Smooth muscle cell (in vitro differentiated cells): ENCODE measurements at regions not wholly inside any gene's neighbourhood (a gene's known extent, or its start where the extent isn't known, plus 50 kb on each side); places are given as distances from the start of the nearest gene placed in this dataset.

Experiments used
- DNase-seq: peaks from one replicate; lab custom pipeline; 2025; ENCODE audit not compliant: unreplicated experiment; lab: John Stamatoyannopoulos, UW
- H2AFZ ChIP-seq: fragments of 200-600 bp; sonication (generic); 2 replicates; pipeline ENCODE4 v1.6.0; 2016; ENCODE audit warnings: antibody characterized with exemption, low read depth, mild to moderate bottlenecking
- H3F3A ChIP-seq: fragments of 200-600 bp; sonication (generic); 2 replicates; pipeline ENCODE4 v1.6.0; 2017; ENCODE audit warnings: antibody characterized with exemption, low read depth
- H3K27ac ChIP-seq: fragments of 200-600 bp; sonication (generic); 2 replicates; pipeline ENCODE4 v1.5.1; 2016; ENCODE audit warnings: low read depth, mild to moderate bottlenecking
- H3K27me3 ChIP-seq: fragments of 200-600 bp; sonication (generic); 2 replicates; pipeline ENCODE4 v1.6.1; 2016; ENCODE audit warnings: low read depth, mild to moderate bottlenecking
- H3K36me3 ChIP-seq: fragments of 200-600 bp; sonication (generic); 2 replicates; pipeline ENCODE4 v1.5.1; 2016; ENCODE audit warnings: low read depth
- H3K4me1 ChIP-seq: fragments of 200-600 bp; sonication (generic); 2 replicates; pipeline ENCODE4 v1.5.1; 2016; ENCODE audit warnings: low read depth
- H3K4me2 ChIP-seq: fragments of 200-600 bp; sonication (generic); 2 replicates; pipeline ENCODE4 v1.6.0; 2016; ENCODE audit warnings: mild to moderate bottlenecking
- H3K4me3 ChIP-seq: fragments of 200-600 bp; sonication (generic); 2 replicates; pipeline ENCODE4 v1.5.1; 2016; ENCODE audit warnings: mild to moderate bottlenecking
- H3K79me2 ChIP-seq: fragments of 200-600 bp; sonication (generic); 2 replicates; pipeline ENCODE4 v1.6.0; 2016; ENCODE audit warnings: low read depth, mild to moderate bottlenecking
- H3K9ac ChIP-seq: fragments of 200-600 bp; sonication (generic); 2 replicates; pipeline ENCODE4 v1.6.0; 2016; ENCODE audit warnings: low read depth
- H3K9me3 ChIP-seq: fragments of 200-600 bp; sonication (generic); replicated peaks from 2 replicates; pipeline ENCODE4 v1.5.1; 2016; ENCODE audit warnings: low read depth
- H4K20me1 ChIP-seq: fragments of 200-600 bp; sonication (generic); 2 replicates; pipeline ENCODE4 v1.6.0; 2016; ENCODE audit warnings: low read depth
- WGBS: methylation state at CpG from one replicate; pipeline ENCODE4 v1.1.7; 2016; ENCODE audit warnings: low lambda C conversion rate; 5-methylcytosine and 5-hydroxymethylcytosine counted together
- TF ChIP-seq, protein P1 (sequence below): fragments of 200-600 bp; sonication (generic); IDR thresholded peaks from 2 replicates; pipeline ENCODE4 v1.5.1; 2017; ENCODE audit warnings: borderline replicate concordance, mild to moderate bottlenecking, antibody characterized with exemption; ENCODE audit not compliant: insufficient read depth, poor library complexity, severe bottlenecking

DNA sequence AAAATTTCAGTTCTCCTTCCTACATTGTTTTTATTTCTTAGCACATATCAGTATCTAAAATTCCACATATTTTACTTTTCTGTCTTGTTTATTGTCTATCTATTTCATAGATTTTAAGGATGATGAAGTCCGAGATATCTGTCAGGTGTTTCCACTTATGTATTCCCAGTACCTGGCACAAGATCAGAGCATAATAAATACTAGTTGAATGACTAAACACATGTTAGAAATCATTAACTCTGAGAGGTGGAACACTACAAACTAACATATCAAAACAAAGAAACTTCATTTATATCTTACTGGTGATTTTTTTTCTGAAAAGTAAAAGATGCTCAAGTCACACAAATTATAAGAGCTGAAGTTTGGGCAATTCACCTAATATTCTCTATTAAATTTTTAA is 1208.3 kb downstream of the PCDH9 start:
- no peaks in the 10 kb centered on the region for H3F3A ChIP-seq
- no peak overlapping the region for H3K4me3 ChIP-seq
- H3K9ac ChIP-seq, result no peak overlapping the region
- no peak overlapping the region for H2AFZ ChIP-seq
- no peaks in the 10 kb centered on the region for H3K36me3 ChIP-seq
- no peak for DNase-seq
- WGBS, result 100% methylated on average over 1 of the region's 1 CpG
- no peaks in the 10 kb centered on the region for H3K9me3 ChIP-seq
- H3K4me1 ChIP-seq, result no peaks in the 10 kb centered on the region
- no peaks in the 10 kb centered on the region for H3K79me2 ChIP-seq
- H3K4me2 ChIP-seq, result no peak overlapping the region
- H3K27me3 ChIP-seq, result no peaks in the 10 kb centered on the region
- H3K27ac ChIP-seq, result no peak overlapping the region
- TF ChIP-seq, protein P1, sequence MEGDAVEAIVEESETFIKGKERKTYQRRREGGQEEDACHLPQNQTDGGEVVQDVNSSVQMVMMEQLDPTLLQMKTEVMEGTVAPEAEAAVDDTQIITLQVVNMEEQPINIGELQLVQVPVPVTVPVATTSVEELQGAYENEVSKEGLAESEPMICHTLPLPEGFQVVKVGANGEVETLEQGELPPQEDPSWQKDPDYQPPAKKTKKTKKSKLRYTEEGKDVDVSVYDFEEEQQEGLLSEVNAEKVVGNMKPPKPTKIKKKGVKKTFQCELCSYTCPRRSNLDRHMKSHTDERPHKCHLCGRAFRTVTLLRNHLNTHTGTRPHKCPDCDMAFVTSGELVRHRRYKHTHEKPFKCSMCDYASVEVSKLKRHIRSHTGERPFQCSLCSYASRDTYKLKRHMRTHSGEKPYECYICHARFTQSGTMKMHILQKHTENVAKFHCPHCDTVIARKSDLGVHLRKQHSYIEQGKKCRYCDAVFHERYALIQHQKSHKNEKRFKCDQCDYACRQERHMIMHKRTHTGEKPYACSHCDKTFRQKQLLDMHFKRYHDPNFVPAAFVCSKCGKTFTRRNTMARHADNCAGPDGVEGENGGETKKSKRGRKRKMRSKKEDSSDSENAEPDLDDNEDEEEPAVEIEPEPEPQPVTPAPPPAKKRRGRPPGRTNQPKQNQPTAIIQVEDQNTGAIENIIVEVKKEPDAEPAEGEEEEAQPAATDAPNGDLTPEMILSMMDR, result no peak
- no peaks in the 10 kb centered on the region for H4K20me1 ChIP-seq

DNA sequence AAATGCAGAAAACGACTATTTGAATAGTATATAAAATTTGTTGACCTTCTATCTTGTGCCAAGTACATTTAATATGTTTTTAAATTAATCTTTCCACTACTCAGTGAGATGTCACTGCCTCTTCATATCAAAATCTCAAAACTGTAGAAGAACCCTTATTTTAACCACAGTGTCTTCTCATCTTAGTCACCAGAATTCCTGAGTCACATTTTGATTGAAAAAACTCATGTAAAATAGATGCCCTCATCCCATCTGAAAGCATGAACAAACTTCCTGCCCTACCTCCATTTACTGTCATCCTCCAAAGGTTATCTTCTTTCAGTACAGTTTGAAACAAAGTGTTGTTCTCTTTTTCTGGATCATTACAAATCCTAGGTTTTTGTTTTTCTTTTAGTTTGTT is 1215.4 kb downstream of the PCDH9 start:
- Histone ChIP-seq H3K9ac (no peak overlapping the region), H3F3A (no peaks in the 10 kb centered on the region), H3K4me3 (no peak overlapping the region), H4K20me1 (no peaks in the 10 kb centered on the region), H3K27me3 (no peaks in the 10 kb centered on the region), H3K36me3 (no peaks in the 10 kb centered on the region), H3K79me2 (no peaks in the 10 kb centered on the region), H3K9me3 (no peaks in the 10 kb centered on the region), H2AFZ (no peak overlapping the region), H3K4me2 (no peak overlapping the region), H3K4me1 (no peaks in the 10 kb centered on the region), H3K27ac (no peak overlapping the region)
- 78% methylated on average over 1 of the region's 1 CpG for WGBS
- DNase-seq, result no peak
- TF ChIP-seq, protein P1, result no peak

DNA sequence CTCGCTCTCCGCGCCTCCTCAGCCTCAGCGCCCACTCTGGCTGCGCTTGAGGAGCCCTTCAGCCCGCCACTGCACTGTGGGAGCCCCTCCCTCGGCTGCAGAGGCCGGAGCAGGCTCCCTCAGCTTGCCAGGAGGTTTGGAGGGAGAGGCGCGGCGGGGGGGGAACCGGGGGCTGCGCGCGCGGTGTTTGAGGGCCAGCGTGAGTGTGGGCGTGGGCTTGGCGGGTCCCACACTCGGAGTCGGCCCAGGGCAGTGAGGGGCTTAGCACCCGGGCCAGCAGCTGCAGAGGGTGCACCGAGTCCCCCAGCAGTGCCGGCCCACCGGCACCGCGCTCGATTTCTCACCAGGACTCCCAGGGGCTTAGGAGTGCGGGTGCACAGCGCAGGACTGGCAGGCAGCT is 1220.9 kb downstream of the PCDH9 start:
- TF ChIP-seq, protein P1, result no peak
- H3K36me3 ChIP-seq, result no peaks in the 10 kb centered on the region
- H3K27me3 ChIP-seq, result no peaks in the 10 kb centered on the region
- no peak overlapping the region for H3K9ac ChIP-seq
- H3K79me2 ChIP-seq, result no peaks in the 10 kb centered on the region
- WGBS, result 92% methylated on average over 30 of the region's 30 CpGs
- H3K4me2 ChIP-seq, result no peak overlapping the region
- no peak overlapping the region for H3K27ac ChIP-seq
- no peak for DNase-seq
- H3K9me3 ChIP-seq, result no peaks in the 10 kb centered on the region
- H2AFZ ChIP-seq, result no peak overlapping the region
- H3K4me3 ChIP-seq, result no peak overlapping the region
- H4K20me1 ChIP-seq, result no peaks in the 10 kb centered on the region
- no peaks in the 10 kb centered on the region for H3F3A ChIP-seq
- no peaks in the 10 kb centered on the region for H3K4me1 ChIP-seq

DNA sequence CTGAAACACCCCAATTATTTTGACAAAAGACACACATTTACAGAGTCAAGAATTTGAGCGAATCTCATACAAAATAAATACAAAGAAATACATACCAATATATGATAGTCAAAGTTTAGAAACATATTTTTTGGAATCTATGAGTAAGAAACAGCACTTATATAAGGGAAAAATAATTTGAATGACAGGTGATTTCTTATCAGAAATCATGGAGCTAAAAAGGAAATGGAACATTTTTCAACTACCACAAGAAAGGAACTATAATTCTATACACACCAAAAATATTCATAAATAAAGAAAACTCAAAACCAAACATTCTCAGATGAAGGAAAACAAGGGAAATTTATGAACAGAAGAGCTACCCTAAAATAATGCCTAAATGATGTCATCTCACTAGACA is 1226.6 kb downstream of the PCDH9 start:
- no peaks in the 10 kb centered on the region for H4K20me1 ChIP-seq
- no peak overlapping the region for H2AFZ ChIP-seq
- DNase-seq, result no peak
- no peaks in the 10 kb centered on the region for H3F3A ChIP-seq
- H3K4me3 ChIP-seq, result no peak overlapping the region
- TF ChIP-seq, protein P1, result no peak
- H3K4me1 ChIP-seq, result no peaks in the 10 kb centered on the region
- H3K79me2 ChIP-seq, result no peaks in the 10 kb centered on the region
- H3K4me2 ChIP-seq, result no peak overlapping the region
- H3K9ac ChIP-seq, result no peak overlapping the region
- no peaks in the 10 kb centered on the region for H3K9me3 ChIP-seq
- H3K36me3 ChIP-seq, result no peaks in the 10 kb centered on the region
- H3K27me3 ChIP-seq, result no peaks in the 10 kb centered on the region
- H3K27ac ChIP-seq, result no peak overlapping the region
- 93% methylated on average over 1 of the region's 1 CpG for WGBS
